OCI-LY3 (cell line): ENCODE measurements at regions not wholly inside any gene's neighbourhood (a gene's known extent, or its start where the extent isn't known, plus 50 kb on each side); places are given as distances from the start of the nearest gene placed in this dataset.
"Not testable (repeated sequence)": the region's sequence is repeated elsewhere in the genome, so short reads cannot be mapped to it uniquely, and the experiment has no call there.

ENCODE experiments used
- CTCF ChIP-seq: fragments of 200-600, 300-600 bp; sonication (generic); IDR thresholded peaks from 2 replicates; pipeline ENCODE4 v1.5.1; 2014; ENCODE audit warnings: antibody characterized with exemption, low read length, low read depth
- EZH2phosphoT487 ChIP-seq: fragments of 200-600 bp; shearing (Covaris generic); IDR thresholded peaks from 2 replicates; pipeline ENCODE4 v1.6.1; 2018; ENCODE audit warnings: antibody characterized with exemption, mixed run types, low read depth

- TF ChIP-seq CTCF, EZH2phosphoT487: not testable (repeated sequence)
Observed at GRCh38 chr15:19901414-19901813, 640.2 kb downstream of the GOLGA6L6 start.
